Fibroblast of lung (primary cell): ENCODE measurements at regions not wholly inside any gene's neighbourhood (a gene's known extent, or its start where the extent isn't known, plus 50 kb on each side); places are given as distances from the start of the nearest gene placed in this dataset.

ENCODE experiments used
- DNase-seq, 2 donors: peaks; one replicate each; pipeline versions ENCODE4 v3.0.0 to v3.0.0-alpha.2; 2010; ENCODE audit warnings: low read depth in 2 of 2
- H2AFZ ChIP-seq: 2 replicates; pipeline ENCODE4 v1.5.1; 2012; ENCODE audit warnings: low read length, control low read depth, inconsistent platforms
- H3K27ac ChIP-seq: 2 replicates; pipeline ENCODE4 v1.5.1; 2011; ENCODE audit warnings: low read length, control low read depth; ENCODE audit not compliant: insufficient read depth
- H3K27me3 ChIP-seq: 2 replicates; pipeline ENCODE4 v1.5.1; 2011; ENCODE audit warnings: mild to moderate bottlenecking, low read length; ENCODE audit not compliant: control insufficient read depth, insufficient read depth
- H3K36me3 ChIP-seq: 2 replicates; pipeline ENCODE4 v1.5.1; 2011; ENCODE audit warnings: low read length; ENCODE audit not compliant: control insufficient read depth, insufficient read depth
- H3K4me1 ChIP-seq: 2 replicates; pipeline ENCODE4 v1.5.1; 2011; ENCODE audit warnings: low read length; ENCODE audit not compliant: control insufficient read depth, insufficient read depth; ENCODE audit errors: extremely low read depth
- H3K4me2 ChIP-seq: 2 replicates; pipeline ENCODE4 v1.5.1; 2011; ENCODE audit warnings: low read length, control low read depth; ENCODE audit not compliant: insufficient read depth; ENCODE audit errors: extremely low read depth
- H3K4me3 ChIP-seq, 4 experiments: fragments of 200-600 bp in 1 of 4; sonication (generic) in 1 of 4; replicated peaks in 1 of 4; 2 replicates each; pipeline ENCODE4 v1.5.1; 2011 to 2016; ENCODE audit warnings: low read length in 4 of 4, low read depth in 3 of 4, mild to moderate bottlenecking in 3 of 4, control low read depth in 2 of 4, inconsistent platforms in 1 of 4, mixed read lengths in 1 of 4; ENCODE audit not compliant: insufficient read depth in 1 of 4; ENCODE audit errors: control extremely low read depth in 1 of 4
- H3K79me2 ChIP-seq: 2 replicates; pipeline ENCODE4 v1.5.1; 2012; ENCODE audit warnings: mild to moderate bottlenecking, low read length, inconsistent platforms; ENCODE audit not compliant: control insufficient read depth, insufficient read depth
- H3K9ac ChIP-seq: 2 replicates; pipeline ENCODE4 v1.5.1; 2011; ENCODE audit warnings: mild to moderate bottlenecking, low read length, control low read depth; ENCODE audit not compliant: insufficient read depth
- H3K9me3 ChIP-seq: 2 replicates; pipeline ENCODE4 v1.5.1; 2012; ENCODE audit warnings: low read depth, low read length; ENCODE audit not compliant: control insufficient read depth, insufficient read depth
- H4K20me1 ChIP-seq: 2 replicates; pipeline ENCODE4 v1.5.1; 2011; ENCODE audit warnings: low read length; ENCODE audit not compliant: control insufficient read depth, insufficient read depth; ENCODE audit errors: extremely low read depth
- CTCF ChIP-seq, 2 donors: IDR thresholded peaks in 1 of 2; conservative IDR thresholded peaks in 1 of 2; 1 replicate in 1 of 2; 2 replicates in 1 of 2; pipeline ENCODE4 v1.5.1; 2011 to 2012; ENCODE audit warnings: low read length in 2 of 2, control low read depth in 1 of 2, inconsistent platforms in 1 of 2, low read depth in 1 of 2, mild to moderate bottlenecking in 1 of 2
- EZH2 ChIP-seq: IDR thresholded peaks from 2 replicates; pipeline ENCODE4 v1.5.1; 2012; ENCODE audit warnings: low read length, control low read depth, mild to moderate bottlenecking; ENCODE audit errors: missing control alignments

- Histone ChIP-seq H2AFZ (no peak overlapping the region), H3K4me1 (no peaks in the 10 kb centered on the region), H4K20me1 (no peaks in the 10 kb centered on the region), H3K4me3 (no peak overlapping the region), H3K79me2 (no peaks in the 10 kb centered on the region), H3K27me3 (no peaks in the 10 kb centered on the region), H3K27ac (no peak overlapping the region), H3K9me3 (no peaks in the 10 kb centered on the region), H3K9ac (no peak overlapping the region), H3K4me2 (no peak overlapping the region), H3K36me3 (no peaks in the 10 kb centered on the region)
- no peak for DNase-seq
- TF ChIP-seq EZH2, result no peak
- TF ChIP-seq CTCF (conservative IDR thresholded peaks at IDR 0.05 in 1 of 2, IDR thresholded peaks at IDR 0.05 in 1 of 2; ENCODE audit: low read depth in 1 of 2, low read length in 2 of 2), result no peak
These were observed 486.6 kb upstream of the TENM3 start for GRCh38 chr4:181756451-181757095.

- TF ChIP-seq EZH2 (no peak), CTCF (conservative IDR thresholded peaks at IDR 0.05 in 1 of 2, IDR thresholded peaks at IDR 0.05 in 1 of 2; ENCODE audit: low read depth in 1 of 2, low read length in 2 of 2) (no peak)
- Histone ChIP-seq H3K27ac (no peak overlapping the region), H3K4me3 (no peak overlapping the region), H3K79me2 (no peaks in the 10 kb centered on the region), H3K9me3 (no peaks in the 10 kb centered on the region), H3K4me1 (no peaks in the 10 kb centered on the region), H3K36me3 (no peaks in the 10 kb centered on the region), H3K27me3 (no peaks in the 10 kb centered on the region), H3K9ac (no peak overlapping the region), H4K20me1 (no peaks in the 10 kb centered on the region), H3K4me2 (no peak overlapping the region), H2AFZ (no peak overlapping the region)
- DNase-seq, result no peak
These were observed 486.1 kb upstream of the TENM3 start for GRCh38 chr4:181757098-181757497.

- Histone ChIP-seq H3K9me3 (no peaks in the 10 kb centered on the region), H4K20me1 (no peaks in the 10 kb centered on the region), H3K4me2 (no peak overlapping the region), H2AFZ (no peak overlapping the region), H3K27ac (no peak overlapping the region), H3K36me3 (no peaks in the 10 kb centered on the region), H3K9ac (no peak overlapping the region), H3K4me3 (no peak overlapping the region), H3K79me2 (no peaks in the 10 kb centered on the region), H3K27me3 (no peaks in the 10 kb centered on the region), H3K4me1 (no peaks in the 10 kb centered on the region)
- DNase-seq, result no peak
- no peak for TF ChIP-seq CTCF (conservative IDR thresholded peaks at IDR 0.05 in 1 of 2, IDR thresholded peaks at IDR 0.05 in 1 of 2; ENCODE audit: low read depth in 1 of 2, low read length in 2 of 2)
- TF ChIP-seq EZH2, result no peak
These were observed 485.1 kb upstream of the TENM3 start for GRCh38 chr4:181757910-181758660.
